ENCODE measurements at regions not wholly inside any gene's neighbourhood (a gene's known extent, or its start where the extent isn't known, plus 50 kb on each side); places are given as distances from the start of the nearest gene placed in this dataset.

DNA sequence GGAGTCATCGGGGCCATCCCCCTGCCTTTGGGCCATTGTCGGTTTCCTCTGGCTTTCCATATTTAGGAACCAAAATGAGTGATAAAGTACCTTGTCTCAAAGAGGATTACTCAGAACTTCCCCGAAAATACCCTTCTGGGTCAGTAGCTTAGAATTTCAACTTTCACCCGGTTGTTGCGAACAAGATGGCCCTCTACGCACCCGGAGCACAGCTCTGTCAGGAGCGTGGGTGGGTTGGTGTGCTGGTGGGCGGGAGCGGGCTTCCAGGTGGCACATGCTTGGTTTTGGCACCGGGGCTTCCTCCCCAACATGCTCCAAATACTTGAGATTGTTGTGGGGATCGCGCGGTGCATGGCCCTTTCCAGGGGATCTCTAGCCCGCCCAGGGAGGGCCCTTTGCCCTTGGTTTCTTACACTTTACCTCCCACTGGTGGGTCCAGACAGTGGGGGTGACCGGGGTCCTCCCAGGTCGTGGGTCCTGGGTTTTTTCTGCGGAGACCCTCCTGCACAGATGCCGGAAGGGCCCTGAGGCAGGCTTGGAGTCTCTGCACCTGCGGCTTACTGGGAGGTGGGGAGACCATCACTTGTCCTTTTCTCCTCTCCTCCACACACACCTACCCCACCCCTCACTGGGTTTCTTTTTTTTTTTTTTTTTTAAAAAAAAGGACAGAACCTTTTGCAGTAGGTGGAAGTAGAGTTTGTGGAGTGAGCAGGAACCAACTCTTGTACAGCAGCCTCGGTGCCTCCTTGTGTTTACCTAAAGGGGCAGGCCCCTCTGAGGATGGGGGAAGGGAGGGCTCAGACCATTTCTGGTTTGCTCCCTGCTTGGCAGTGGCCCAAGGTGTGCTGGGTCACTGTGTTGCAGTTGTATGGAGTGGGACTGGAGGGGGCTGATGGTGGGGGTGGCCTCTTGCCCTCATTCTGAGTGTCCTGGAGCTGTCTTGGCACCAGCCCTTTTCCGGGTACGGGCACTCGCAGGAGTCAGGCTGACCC, 142.1 kb downstream of the SEC14L1 start:
- Mint-ChIP-seq H3K36me3 (no peaks in the 10 kb centered on the region), H3K27me3 (peaks cover 35% of the 10 kb centered on the region), H3K27ac (peak overlapping the region; percentile 94), H3K4me3 (peak overlapping the region; percentile 93), H3K4me1 (ENCODE audit: unreplicated experiment) (peaks cover 31% of the 10 kb centered on the region), H3K9me3 (no peaks in the 10 kb centered on the region)
- TF ChIP-seq, protein P1, sequence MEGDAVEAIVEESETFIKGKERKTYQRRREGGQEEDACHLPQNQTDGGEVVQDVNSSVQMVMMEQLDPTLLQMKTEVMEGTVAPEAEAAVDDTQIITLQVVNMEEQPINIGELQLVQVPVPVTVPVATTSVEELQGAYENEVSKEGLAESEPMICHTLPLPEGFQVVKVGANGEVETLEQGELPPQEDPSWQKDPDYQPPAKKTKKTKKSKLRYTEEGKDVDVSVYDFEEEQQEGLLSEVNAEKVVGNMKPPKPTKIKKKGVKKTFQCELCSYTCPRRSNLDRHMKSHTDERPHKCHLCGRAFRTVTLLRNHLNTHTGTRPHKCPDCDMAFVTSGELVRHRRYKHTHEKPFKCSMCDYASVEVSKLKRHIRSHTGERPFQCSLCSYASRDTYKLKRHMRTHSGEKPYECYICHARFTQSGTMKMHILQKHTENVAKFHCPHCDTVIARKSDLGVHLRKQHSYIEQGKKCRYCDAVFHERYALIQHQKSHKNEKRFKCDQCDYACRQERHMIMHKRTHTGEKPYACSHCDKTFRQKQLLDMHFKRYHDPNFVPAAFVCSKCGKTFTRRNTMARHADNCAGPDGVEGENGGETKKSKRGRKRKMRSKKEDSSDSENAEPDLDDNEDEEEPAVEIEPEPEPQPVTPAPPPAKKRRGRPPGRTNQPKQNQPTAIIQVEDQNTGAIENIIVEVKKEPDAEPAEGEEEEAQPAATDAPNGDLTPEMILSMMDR (conservative IDR thresholded peaks at IDR 0.05): no peak
- no peak for DNase-seq (ENCODE audit: extremely low spot score, unreplicated experiment)

GRCh38 chr17:77284023-77284617, 143.4 kb downstream of the SEC14L1 start:
- H3K27me3 Mint-ChIP-seq: peaks cover 34% of the 10 kb centered on the region
- no peaks in the 10 kb centered on the region for H3K36me3 Mint-ChIP-seq
- H3K27ac Mint-ChIP-seq: peak overlapping the region; percentile 70
- peak overlapping the region; percentile 48 for H3K4me3 Mint-ChIP-seq
- no peak for DNase-seq (ENCODE audit: extremely low spot score, unreplicated experiment)
- TF ChIP-seq, protein P1 (conservative IDR thresholded peaks at IDR 0.05): no peak
- H3K4me1 Mint-ChIP-seq (ENCODE audit: unreplicated experiment): peaks cover 37% of the 10 kb centered on the region
- H3K9me3 Mint-ChIP-seq: no peaks in the 10 kb centered on the region

DNA sequence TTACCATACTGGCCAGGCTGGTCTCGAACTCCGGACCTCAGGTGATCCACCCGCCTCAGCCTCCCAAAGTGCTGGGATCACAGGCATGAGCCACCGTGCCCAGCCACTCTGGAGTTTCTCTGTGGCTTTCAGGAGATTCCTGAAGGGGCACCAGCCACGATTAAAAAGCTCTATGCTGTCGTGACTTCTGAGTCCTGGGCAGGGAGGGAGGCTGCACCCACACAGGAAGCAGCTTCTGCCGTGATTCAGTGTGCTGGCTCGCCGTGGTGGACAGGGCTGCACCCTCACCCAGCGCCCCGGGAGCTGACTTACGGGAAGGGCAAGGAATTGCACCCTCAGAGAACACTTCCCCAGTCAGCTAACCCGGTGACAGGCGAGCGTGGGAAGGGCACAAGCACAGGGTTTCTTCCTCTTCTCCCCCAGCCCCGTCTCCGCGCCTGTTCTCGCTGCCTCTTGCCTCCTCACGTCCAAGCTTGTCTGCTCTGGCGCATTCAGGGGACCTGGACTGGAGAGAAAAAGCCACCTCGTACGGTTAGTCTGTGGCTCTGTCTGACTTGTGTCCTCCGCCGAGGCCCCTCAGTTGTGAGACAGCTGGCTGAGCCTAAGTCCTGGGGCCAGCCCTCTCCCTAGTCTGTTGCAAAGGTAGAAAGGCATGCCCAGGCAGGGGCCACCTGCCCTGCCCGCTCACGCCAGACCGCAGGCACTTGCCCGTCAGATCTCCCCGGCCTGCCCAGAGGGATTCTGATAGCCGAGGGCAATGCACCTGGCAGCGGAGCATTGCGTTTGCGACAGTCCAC, 145.0 kb downstream of the SEC14L1 start:
- Mint-ChIP-seq H3K36me3 (no peaks in the 10 kb centered on the region), H3K9me3 (no peaks in the 10 kb centered on the region), H3K27ac (peak overlapping the region; percentile 92), H3K27me3 (peaks cover 18% of the 10 kb centered on the region), H3K4me3 (peak overlapping the region; percentile 75), H3K4me1 (ENCODE audit: unreplicated experiment) (peaks cover 38% of the 10 kb centered on the region)
- TF ChIP-seq, protein P1 (conservative IDR thresholded peaks at IDR 0.05): no peak
- no peak for DNase-seq (ENCODE audit: extremely low spot score, unreplicated experiment)

GRCh38 chr17:77286391-77286640, 145.5 kb downstream of the SEC14L1 start:
- H3K4me1 Mint-ChIP-seq (ENCODE audit: unreplicated experiment): peaks cover 38% of the 10 kb centered on the region
- peaks cover 18% of the 10 kb centered on the region for H3K27me3 Mint-ChIP-seq
- DNase-seq (ENCODE audit: extremely low spot score, unreplicated experiment): no peak
- no peaks in the 10 kb centered on the region for H3K9me3 Mint-ChIP-seq
- peak overlapping the region; percentile 75 for H3K4me3 Mint-ChIP-seq
- peak overlapping the region; percentile 92 for H3K27ac Mint-ChIP-seq
- H3K36me3 Mint-ChIP-seq: no peaks in the 10 kb centered on the region
- TF ChIP-seq, protein P1 (conservative IDR thresholded peaks at IDR 0.05): no peak

DNA sequence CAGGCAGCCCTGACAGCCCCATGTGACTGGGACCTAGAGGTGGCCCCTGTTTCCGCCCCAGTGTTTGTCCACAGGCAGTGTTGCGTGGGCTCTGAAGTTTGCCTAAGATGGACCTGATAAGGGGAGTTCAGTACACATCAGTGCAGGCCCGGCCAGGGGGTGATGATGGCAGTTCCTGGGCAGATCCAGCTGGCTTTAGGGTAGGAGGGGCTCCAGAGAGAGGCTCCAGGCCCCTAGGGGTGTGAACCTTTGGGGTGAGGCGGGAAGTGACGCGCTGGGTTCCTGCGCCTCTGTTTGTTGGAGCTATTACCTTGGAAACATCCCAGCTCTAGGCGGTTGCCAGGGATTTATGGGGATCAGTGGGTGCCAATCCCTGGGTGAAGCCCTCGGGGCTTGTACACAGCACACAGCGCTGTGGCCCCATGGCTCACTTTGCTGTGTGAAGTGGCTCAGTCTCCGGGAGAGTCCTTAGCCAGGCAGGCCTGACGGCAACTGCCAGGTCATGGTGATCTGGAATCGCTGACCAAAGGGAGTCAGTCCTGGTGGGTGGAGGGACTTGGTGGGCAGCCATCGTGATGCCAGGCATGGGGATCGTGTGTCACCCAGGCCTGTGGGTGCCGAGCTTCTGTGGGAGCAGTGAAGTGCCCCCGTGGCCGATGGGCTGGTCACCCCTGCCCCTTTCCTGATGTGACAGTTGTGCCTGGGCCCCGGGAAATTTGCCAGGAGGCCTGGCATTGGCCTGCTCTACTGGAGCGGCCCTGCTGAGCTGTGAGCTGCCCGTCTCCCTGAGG, 146.1 kb downstream of the SEC14L1 start:
- TF ChIP-seq, protein P1 (conservative IDR thresholded peaks at IDR 0.05): no peak
- peak overlapping the region; percentile 72 for H3K4me3 Mint-ChIP-seq
- DNase-seq (ENCODE audit: extremely low spot score, unreplicated experiment): no peak
- peak overlapping the region; percentile 92 for H3K27ac Mint-ChIP-seq
- peaks cover 15% of the 10 kb centered on the region for H3K27me3 Mint-ChIP-seq
- no peaks in the 10 kb centered on the region for H3K36me3 Mint-ChIP-seq
- peaks cover 36% of the 10 kb centered on the region for H3K4me1 Mint-ChIP-seq (ENCODE audit: unreplicated experiment)
- no peaks in the 10 kb centered on the region for H3K9me3 Mint-ChIP-seq
